ENCODE measurements at regions not wholly inside any gene's neighbourhood (a gene's known extent, or its start where the extent isn't known, plus 50 kb on each side); places are given as distances from the start of the nearest gene placed in this dataset.

- peak; percentile 38 to 61 for DNase-seq (ENCODE audit: low read depth in 1 of 2, low spot score in 1 of 2)
- Histone ChIP-seq H3K27me3 (ENCODE audit: insufficient read depth, poor library complexity, severe bottlenecking) (peaks cover 3% of the 10 kb centered on the region), H3K27ac (replicated peaks) (no peak overlapping the region), H3K4me3 (replicated peaks; ENCODE audit: insufficient read depth, low read length) (no peak overlapping the region)
- TF ChIP-seq SPI1 (IDR thresholded peaks at IDR 0.05; ENCODE audit: borderline replicate concordance, low read depth) (peak; percentile 98), GABPA (IDR thresholded peaks at IDR 0.05; ENCODE audit: low read depth) (no peak), REST (IDR thresholded peaks at IDR 0.05; ENCODE audit: insufficient replicate concordance, low read depth) (no peak), CTCF (IDR thresholded peaks at IDR 0.05; ENCODE audit: insufficient read depth, low read length) (no peak), POLR2AphosphoS5 (IDR thresholded peaks at IDR 0.05; ENCODE audit: low read depth) (no peak)
Measured at GRCh38 chr15:88391700-88392099, 75.5 kb downstream of the MRPL46 start.

GRCh38 chr15:88391006-88391405 is 76.2 kb downstream of the MRPL46 start:
- Histone ChIP-seq H3K27me3 (ENCODE audit: insufficient read depth, poor library complexity, severe bottlenecking) (peaks cover 3% of the 10 kb centered on the region), H3K4me3 (replicated peaks; ENCODE audit: insufficient read depth, low read length) (no peak overlapping the region), H3K27ac (replicated peaks) (no peak overlapping the region)
- no peak for TF ChIP-seq CTCF (IDR thresholded peaks at IDR 0.05; ENCODE audit: insufficient read depth, low read length)
- TF ChIP-seq SPI1 (IDR thresholded peaks at IDR 0.05; ENCODE audit: borderline replicate concordance, low read depth): no peak
- TF ChIP-seq GABPA (IDR thresholded peaks at IDR 0.05; ENCODE audit: low read depth): no peak
- no peak for TF ChIP-seq POLR2AphosphoS5 (IDR thresholded peaks at IDR 0.05; ENCODE audit: low read depth)
- TF ChIP-seq REST (IDR thresholded peaks at IDR 0.05; ENCODE audit: insufficient replicate concordance, low read depth): no peak
- DNase-seq (ENCODE audit: low read depth in 1 of 2, low spot score in 1 of 2): no peak

GRCh38 chr15:88390164-88390901 is 76.9 kb downstream of the MRPL46 start:
- TF ChIP-seq CTCF (IDR thresholded peaks at IDR 0.05; ENCODE audit: insufficient read depth, low read length) (no peak), GABPA (IDR thresholded peaks at IDR 0.05; ENCODE audit: low read depth) (no peak), SPI1 (IDR thresholded peaks at IDR 0.05; ENCODE audit: borderline replicate concordance, low read depth) (no peak), REST (IDR thresholded peaks at IDR 0.05; ENCODE audit: insufficient replicate concordance, low read depth) (no peak), POLR2AphosphoS5 (IDR thresholded peaks at IDR 0.05; ENCODE audit: low read depth) (no peak)
- peaks cover 3% of the 10 kb centered on the region for H3K27me3 ChIP-seq (ENCODE audit: insufficient read depth, poor library complexity, severe bottlenecking)
- H3K4me3 ChIP-seq (replicated peaks; ENCODE audit: insufficient read depth, low read length): no peak overlapping the region
- no peak overlapping the region for H3K27ac ChIP-seq (replicated peaks)
- no peak for DNase-seq (ENCODE audit: low read depth in 1 of 2, low spot score in 1 of 2)

Data from HL-60 (cell line).